ENCODE measurements at regions not wholly inside any gene's neighbourhood (a gene's known extent, or its start where the extent isn't known, plus 50 kb on each side); places are given as distances from the start of the nearest gene placed in this dataset.

GRCh38 chr3:176969066-176969465, 228.2 kb downstream of the TBL1XR1 start:
- DNase-seq, result no peak

GRCh38 chr3:176968631-176969030, 228.7 kb downstream of the TBL1XR1 start:
- DNase-seq, result no peak

DNA sequence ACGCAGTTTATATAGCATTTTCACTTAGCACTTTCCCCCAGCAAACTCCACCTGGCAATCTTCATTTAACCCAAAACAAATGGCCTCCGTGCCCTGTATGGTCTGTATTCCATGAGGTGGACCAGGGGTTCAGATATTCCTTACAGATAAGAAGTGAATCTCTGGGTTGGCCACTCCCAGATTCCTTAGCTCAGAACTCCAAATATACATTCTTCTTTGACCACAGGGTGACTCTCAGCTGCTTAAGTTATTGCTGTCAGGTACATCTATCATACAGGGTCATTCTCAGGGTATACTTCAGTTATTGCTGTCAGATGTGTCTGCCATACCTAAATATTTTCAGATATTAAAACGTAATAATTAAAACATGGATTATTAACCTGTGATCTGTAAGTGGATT, 229.8 kb downstream of the TBL1XR1 start:
- no peak for DNase-seq

DNA sequence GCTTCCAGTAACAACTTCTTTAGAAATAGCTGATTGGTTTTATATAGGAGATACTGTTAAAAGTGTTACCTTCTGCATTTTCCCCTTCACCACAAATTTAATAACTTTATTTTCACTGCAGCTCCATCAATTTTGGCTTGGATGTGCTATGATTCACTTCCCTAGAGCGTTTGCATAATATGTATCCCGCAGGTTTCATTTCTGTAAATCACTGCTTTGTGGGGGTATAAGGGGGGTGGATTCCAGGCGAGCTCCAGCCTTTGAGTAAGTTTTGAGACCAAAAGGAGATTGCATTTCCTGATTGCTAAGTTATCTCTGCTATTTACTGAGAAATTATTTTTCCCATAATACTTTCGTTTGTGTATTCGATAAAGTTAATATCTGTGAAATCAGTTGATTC, 232.6 kb downstream of the TBL1XR1 start:
- DNase-seq, result no peak

DNA sequence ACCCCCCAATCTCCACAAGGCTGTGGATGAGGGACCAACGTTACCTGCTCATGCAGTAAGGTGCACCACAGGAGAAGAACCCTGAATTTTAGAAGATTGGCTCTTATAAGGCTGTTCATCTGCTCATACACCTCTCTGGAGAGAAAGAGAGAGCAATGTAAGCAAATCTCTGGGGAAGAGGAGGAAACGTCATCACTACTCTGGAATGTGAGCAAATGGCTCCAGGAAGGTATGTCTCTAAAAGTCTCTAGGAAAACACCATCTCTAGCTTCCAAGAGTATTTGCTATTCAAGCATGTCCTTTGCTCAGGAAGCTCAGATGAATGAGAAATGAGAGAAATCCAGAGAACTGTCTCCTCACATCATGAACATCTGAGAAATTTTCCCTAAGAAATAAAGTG, 235.4 kb downstream of the TBL1XR1 start:
- DNase-seq, result no peak

- no peak for DNase-seq
Measured at GRCh38 chr3:176959867-176960266, 237.4 kb downstream of the TBL1XR1 start.

DNA sequence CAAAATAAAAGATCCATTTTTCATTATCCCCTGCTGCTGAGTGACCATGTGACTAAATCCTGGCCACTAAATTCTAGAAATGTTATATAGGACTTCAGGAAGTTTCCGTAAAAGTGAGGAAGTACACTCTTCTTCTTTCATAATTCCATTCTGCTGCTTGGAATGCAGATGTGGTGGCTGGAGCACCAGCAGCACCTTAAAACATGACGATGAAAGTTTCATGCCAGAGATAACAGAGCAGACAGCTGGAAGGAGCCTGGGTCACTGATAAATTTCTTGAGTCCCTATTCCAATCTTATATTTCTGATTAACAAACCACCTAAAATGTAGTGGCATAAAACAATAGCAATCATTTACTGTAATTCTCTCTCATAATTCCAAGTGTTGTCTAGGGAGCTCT, 238.7 kb downstream of the TBL1XR1 start:
- no peak for DNase-seq

- no peak for DNase-seq
Measured at GRCh38 chr3:176954517-176954916, 242.8 kb downstream of the TBL1XR1 start.

DNA sequence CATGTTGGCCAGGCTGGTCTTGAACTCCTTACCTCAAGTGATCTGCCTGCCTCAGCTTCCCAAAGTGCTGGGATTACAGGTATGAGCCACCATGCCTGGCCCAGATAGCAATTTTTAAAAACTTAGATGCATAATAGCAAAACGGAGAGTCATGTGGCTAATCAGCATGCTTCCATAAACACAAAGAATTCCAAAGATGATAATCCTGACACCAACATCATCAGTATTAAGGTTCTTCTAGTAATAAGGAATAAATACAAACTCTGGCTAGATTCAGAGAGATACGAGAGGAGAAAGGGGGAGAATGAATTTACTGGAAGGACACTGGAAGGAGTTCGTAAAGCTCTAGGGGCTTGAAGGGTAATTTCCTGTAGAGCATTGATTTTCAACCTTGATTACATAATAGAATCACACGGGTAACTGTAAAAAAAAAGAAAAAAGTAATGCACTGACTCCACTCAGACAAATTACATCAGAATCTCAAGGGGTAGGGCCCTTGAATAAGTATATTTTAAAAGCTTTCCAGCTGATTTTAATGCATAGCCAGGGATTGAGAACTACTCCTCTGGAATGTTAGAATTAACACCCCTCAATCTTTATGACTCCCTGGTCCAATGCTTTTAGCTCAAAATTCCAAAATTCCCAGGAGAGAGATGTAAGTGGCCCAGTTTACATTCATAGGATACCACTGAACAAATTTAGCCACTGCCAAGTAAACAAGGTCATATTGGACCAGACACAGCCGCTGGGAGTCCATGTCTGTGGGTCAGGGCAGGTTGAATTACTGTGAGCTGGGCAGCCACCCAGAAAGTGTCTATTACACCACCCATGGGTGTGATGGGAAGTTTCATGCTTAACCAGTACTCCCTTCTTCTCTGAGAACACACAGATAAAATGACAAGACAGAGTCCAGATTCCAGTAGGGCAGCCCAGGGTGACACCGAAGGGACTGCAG, 243.9 kb downstream of the TBL1XR1 start:
- no peak for DNase-seq

DNA sequence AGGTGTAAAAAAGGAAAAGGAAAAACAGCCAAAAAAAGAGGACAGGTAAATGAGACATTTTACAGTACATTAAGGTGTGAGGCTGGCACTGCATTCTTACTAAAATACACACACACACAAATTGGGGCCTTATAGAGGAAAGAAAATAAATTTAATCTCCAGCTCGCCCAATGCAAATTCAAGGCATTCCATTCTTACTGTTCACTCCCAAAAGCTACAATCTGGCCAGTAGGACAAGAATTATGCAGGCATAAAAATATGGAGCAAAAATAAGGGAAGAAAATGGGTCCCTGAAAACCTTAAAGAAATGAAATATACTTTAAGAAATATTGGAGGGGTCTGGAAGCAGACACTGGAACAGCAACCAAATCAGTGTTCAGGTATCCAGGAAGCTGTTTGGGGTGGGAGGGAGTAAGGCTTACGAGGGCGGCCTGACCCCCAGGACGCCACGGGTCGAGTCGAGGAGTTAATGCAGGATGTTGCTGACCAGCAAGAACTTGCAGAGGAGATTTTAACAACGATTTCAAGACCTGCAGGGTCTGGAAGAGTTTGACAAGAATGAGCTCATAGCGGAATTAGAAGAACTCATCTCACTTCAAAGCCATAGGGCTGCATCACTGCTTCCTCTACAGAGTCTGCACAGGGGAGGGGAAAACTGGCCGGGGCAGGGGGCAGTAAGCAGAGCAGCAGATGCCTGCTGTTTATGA, 245.5 kb downstream of the TBL1XR1 start:
- no peak for DNase-seq

- no peak for DNase-seq
Measured at GRCh38 chr3:176951144-176951543, 246.1 kb downstream of the TBL1XR1 start.

GRCh38 chr3:176950743-176951142, 246.5 kb downstream of the TBL1XR1 start:
- no peak for DNase-seq

- DNase-seq, result no peak
Measured at GRCh38 chr3:176948151-176948550, 249.1 kb downstream of the TBL1XR1 start.

DNA sequence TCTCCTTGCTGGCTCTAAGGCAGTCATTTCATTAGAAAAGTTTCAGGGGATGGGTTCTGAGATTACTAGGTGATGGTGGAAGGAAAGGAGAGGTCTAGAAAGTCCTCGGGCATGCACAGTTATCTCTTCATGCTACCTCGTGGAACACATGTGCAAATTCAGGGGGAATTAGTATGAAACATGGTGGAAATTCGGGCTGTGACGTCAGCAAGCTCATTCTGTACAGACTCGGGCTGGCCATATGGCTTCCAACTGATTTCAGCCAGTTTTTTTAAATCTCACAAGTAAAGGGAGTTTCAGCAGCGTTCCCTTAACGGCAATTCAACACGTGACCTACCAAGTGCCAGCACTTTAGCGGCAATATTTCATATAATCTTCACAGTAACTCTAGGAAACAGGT, 251.1 kb downstream of the TBL1XR1 start:
- no peak for DNase-seq

DNA sequence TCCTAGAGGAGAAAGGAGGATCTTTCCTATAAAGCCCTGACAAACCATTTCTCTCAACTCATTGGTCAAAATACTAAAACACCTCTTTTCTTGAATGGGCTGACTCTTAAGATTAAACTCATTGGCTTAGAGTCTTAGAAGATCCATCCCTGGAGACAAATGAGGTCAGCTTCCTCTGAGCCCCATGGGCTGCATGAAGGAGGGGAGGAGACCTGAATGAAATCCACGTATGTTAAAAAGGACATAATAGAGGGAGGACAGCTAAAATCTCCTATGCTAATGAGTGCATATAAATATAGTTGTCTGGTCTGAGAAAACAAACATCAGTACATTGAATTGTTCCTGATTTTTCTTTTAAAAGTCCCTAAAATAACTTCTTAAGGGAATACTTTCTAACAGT, 255.0 kb downstream of the TBL1XR1 start:
- no peak for DNase-seq

DNA sequence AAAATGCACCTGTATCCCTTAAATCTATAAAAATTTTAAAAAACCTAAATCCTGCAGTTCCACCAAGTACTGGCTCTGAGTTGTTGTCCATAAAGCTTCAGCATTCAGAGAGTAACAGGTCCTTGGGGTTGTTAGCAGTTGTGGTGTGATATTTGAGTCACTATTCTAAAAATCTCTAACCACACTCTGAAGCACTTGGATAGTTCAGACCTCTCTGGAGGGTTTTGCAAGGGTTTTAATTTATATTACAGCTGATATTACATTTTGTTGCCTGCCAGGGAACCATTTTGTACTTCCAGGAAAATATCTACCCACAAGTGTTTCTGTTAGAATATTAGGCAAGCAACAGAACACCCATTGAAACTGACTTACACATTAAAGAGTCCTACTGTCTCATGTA, 255.6 kb downstream of the TBL1XR1 start:
- DNase-seq, result no peak

- DNase-seq, result peak; percentile 74
Measured at GRCh38 chr3:176939022-176939817, 258.1 kb downstream of the TBL1XR1 start.

- DNase-seq, result no peak
Measured at GRCh38 chr3:176937994-176938393, 259.3 kb downstream of the TBL1XR1 start.

- DNase-seq, result no peak
Measured at GRCh38 chr3:176937541-176937940, 259.7 kb downstream of the TBL1XR1 start.

DNA sequence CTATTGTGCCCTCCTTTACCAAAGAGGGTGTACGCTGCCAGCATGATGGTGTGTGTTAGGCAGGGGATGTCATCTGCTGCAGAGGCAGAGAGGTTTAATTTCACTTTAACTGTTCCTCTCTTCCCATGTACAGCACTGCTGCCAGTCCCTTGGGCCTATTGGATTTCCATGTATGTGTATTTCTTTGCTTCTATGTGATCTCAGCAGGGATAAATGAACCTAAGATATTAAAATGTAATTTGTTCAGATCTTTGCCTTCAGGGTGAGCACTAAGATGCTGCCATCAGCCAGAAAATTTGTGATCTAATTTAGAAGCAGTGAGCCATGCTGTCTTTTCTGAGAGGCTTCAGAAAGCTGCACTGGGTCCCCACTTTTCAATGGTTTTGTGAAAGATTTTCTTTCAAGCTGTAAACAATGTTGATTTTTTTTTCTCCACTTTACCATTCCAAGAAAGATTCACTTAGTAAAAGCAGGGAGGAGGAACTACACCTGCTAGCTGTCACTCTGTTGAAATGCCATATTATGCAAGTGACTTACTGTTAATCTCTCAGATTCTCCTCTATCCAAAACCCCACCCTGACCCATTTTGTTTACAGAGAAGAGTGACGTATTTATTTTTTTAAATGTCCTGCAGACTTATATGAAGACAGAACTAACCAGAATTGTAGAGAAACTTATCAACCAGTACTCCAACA, 261.9 kb downstream of the TBL1XR1 start:
- peak; percentile 20 for DNase-seq

GRCh38 chr3:176934698-176935097, 262.6 kb downstream of the TBL1XR1 start:
- no peak for DNase-seq

GRCh38 chr3:176933704-176934103, 263.6 kb downstream of the TBL1XR1 start:
- no peak for DNase-seq

DNA sequence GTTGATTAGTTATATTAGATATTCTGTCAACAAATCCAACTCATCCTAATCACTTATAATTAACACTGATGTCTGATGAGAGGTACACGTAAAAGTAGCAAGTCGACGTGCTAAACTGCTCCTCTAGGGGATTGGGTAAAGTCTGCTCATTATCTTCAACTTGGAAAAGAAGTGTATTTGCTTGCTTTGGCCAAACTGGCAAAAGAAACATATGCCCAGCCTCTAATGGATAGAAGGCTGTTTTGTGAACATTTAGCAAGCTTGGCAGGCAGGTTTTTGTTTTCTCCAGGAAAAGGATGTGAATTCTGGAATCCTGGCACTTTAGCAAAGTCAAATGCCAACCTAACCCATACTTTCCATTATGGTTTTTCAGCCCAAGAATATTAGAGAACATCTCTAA, 264.8 kb downstream of the TBL1XR1 start:
- no peak for DNase-seq

Measured in NCI-H1436 treated with DMSO at 0.1 percent for 48 hours (cell line).